Mesendoderm (in vitro differentiated cells): ENCODE measurements at regions not wholly inside any gene's neighbourhood (a gene's known extent, or its start where the extent isn't known, plus 50 kb on each side); places are given as distances from the start of the nearest gene placed in this dataset.

Experiments used
- DNase-seq: peaks from one replicate; pipeline ENCODE4 v3.0.0; 2013
- H2AK5ac ChIP-seq: 2 replicates; pipeline ENCODE4 v1.6.1; 2013; ENCODE audit warnings: low read length, inconsistent platforms
- H2BK120ac ChIP-seq: 2 replicates; pipeline ENCODE4 v1.6.1; 2013; ENCODE audit warnings: low read depth, mild to moderate bottlenecking, low read length, moderate library complexity, mixed read lengths
- H2BK15ac ChIP-seq: replicated peaks from 2 replicates; pipeline ENCODE4 v1.6.1; 2013; ENCODE audit warnings: low read depth, mild to moderate bottlenecking, moderate library complexity
- H2BK5ac ChIP-seq: 2 replicates; pipeline ENCODE4 v1.6.1; 2013; ENCODE audit warnings: low read length, inconsistent platforms
- H3K18ac ChIP-seq: 2 replicates; pipeline ENCODE4 v1.6.1; 2013; ENCODE audit warnings: mild to moderate bottlenecking, low read length, mixed read lengths
- H3K23ac ChIP-seq: one replicate; pipeline ENCODE4 v1.6.1; 2013; ENCODE audit warnings: low read length
- H3K27ac ChIP-seq: 2 replicates; pipeline ENCODE4 v1.5.1; 2013; ENCODE audit warnings: low read depth, mild to moderate bottlenecking, inconsistent platforms, low read length, moderate library complexity
- H3K27me3 ChIP-seq: 2 replicates; pipeline ENCODE4 v1.6.1; 2013; ENCODE audit warnings: low read length, control low read depth, mild to moderate bottlenecking, inconsistent platforms; ENCODE audit not compliant: insufficient read depth, poor library complexity
- H3K36me3 ChIP-seq: 2 replicates; pipeline ENCODE4 v1.6.1; 2013; ENCODE audit warnings: low read length, inconsistent platforms; ENCODE audit not compliant: control insufficient read depth, insufficient read depth
- H3K4ac ChIP-seq: one replicate; pipeline ENCODE4 v1.6.1; 2013; ENCODE audit warnings: low read depth, mild to moderate bottlenecking, low read length, moderate library complexity
- H3K4me1 ChIP-seq: 2 replicates; pipeline ENCODE4 v1.6.1; 2013; ENCODE audit warnings: low read depth, low read length, inconsistent platforms; ENCODE audit not compliant: control insufficient read depth
- H3K4me2 ChIP-seq: 2 replicates; pipeline ENCODE4 v1.6.1; 2013; ENCODE audit warnings: low read length
- H3K4me3 ChIP-seq: 2 replicates; pipeline ENCODE4 v1.5.1; 2013; ENCODE audit warnings: mild to moderate bottlenecking, low read length
- H3K56ac ChIP-seq: one replicate; pipeline ENCODE4 v1.6.1; 2013; ENCODE audit warnings: low read length
- H3K79me1 ChIP-seq: 2 replicates; pipeline ENCODE4 v1.6.1; 2013; ENCODE audit warnings: low read length, inconsistent platforms
- H3K79me2 ChIP-seq: 2 replicates; pipeline ENCODE4 v1.6.1; 2013; ENCODE audit warnings: mild to moderate bottlenecking, low read length; ENCODE audit not compliant: control insufficient read depth, insufficient read depth
- H3K9ac ChIP-seq: 2 replicates; pipeline ENCODE4 v1.6.1; 2013; ENCODE audit warnings: low read length, inconsistent platforms
- H4K5ac ChIP-seq: one replicate; pipeline ENCODE4 v1.6.1; 2013; ENCODE audit warnings: low read length
- H4K8ac ChIP-seq: one replicate; pipeline ENCODE4 v1.6.1; 2013; ENCODE audit warnings: low read depth, mild to moderate bottlenecking, control low read depth, low read length, moderate library complexity
- WGBS: extraction: QIAGEN DNeasy Blood & Tissue Kit; methylation state at CpG from one replicate; pipeline ENCODE4 v1.1.7; 2013; ENCODE audit warnings: low lambda C conversion rate, missing lambda C conversion rate; ENCODE audit not compliant: insufficient coverage; ENCODE audit errors: extremely low coverage; 5-methylcytosine and 5-hydroxymethylcytosine counted together

- no peaks in the 10 kb centered on the region for H3K27me3 ChIP-seq
- H3K9ac ChIP-seq, result no peak overlapping the region
- no CpG with 5 or more reads among the region's 2 CpGs for WGBS
- H3K79me2 ChIP-seq, result no peaks in the 10 kb centered on the region
- H3K79me1 ChIP-seq, result no peaks in the 10 kb centered on the region
- no peak overlapping the region for H3K27ac ChIP-seq
- H2BK120ac ChIP-seq, result no peak overlapping the region
- no peak overlapping the region for H3K23ac ChIP-seq
- no peak overlapping the region for H2BK5ac ChIP-seq
- H3K4me3 ChIP-seq, result no peak overlapping the region
- no peak overlapping the region for H3K4ac ChIP-seq
- H2BK15ac ChIP-seq, result no peak overlapping the region
- H3K56ac ChIP-seq, result no peak overlapping the region
- peaks cover 6% of the 10 kb centered on the region for H3K4me1 ChIP-seq
- no peak for DNase-seq
- no peaks in the 10 kb centered on the region for H3K36me3 ChIP-seq
- H2AK5ac ChIP-seq, result no peak overlapping the region
- no peak overlapping the region for H4K8ac ChIP-seq
- no peak overlapping the region for H3K4me2 ChIP-seq
- no peak overlapping the region for H4K5ac ChIP-seq
- no peak overlapping the region for H3K18ac ChIP-seq
Observed at GRCh38 chr10:21298701-21299100, 226.8 kb downstream of the SKIDA1 start.

- Histone ChIP-seq H4K8ac (no peak overlapping the region), H3K36me3 (no peaks in the 10 kb centered on the region), H4K5ac (no peak overlapping the region), H3K23ac (no peak overlapping the region), H3K56ac (peak overlapping the region; percentile 71), H3K4me1 (peaks cover 6% of the 10 kb centered on the region), H3K9ac (no peak overlapping the region), H2BK15ac (no peak overlapping the region), H3K27me3 (no peaks in the 10 kb centered on the region), H3K79me2 (no peaks in the 10 kb centered on the region), H3K27ac (no peak overlapping the region), H2BK120ac (no peak overlapping the region), H3K4me3 (no peak overlapping the region), H3K18ac (no peak overlapping the region), H3K79me1 (no peaks in the 10 kb centered on the region), H3K4ac (no peak overlapping the region), H2AK5ac (no peak overlapping the region), H2BK5ac (peak overlapping the region; percentile 13), H3K4me2 (no peak overlapping the region)
- no CpG with 5 or more reads among the region's 6 CpGs for WGBS
- DNase-seq, result no peak
Observed at GRCh38 chr10:21297603-21298383, 227.7 kb downstream of the SKIDA1 start.

- Histone ChIP-seq H3K79me2 (no peaks in the 10 kb centered on the region), H3K23ac (no peak overlapping the region), H3K9ac (no peak overlapping the region), H4K8ac (no peak overlapping the region), H2AK5ac (peak overlapping the region; percentile 41), H3K79me1 (no peaks in the 10 kb centered on the region), H3K4ac (no peak overlapping the region), H3K4me3 (no peak overlapping the region), H3K27ac (no peak overlapping the region), H3K18ac (peak overlapping the region; percentile 88), H2BK15ac (peak overlapping the region; percentile 97), H3K4me2 (no peak overlapping the region), H3K56ac (peak overlapping the region; percentile 17), H3K27me3 (no peaks in the 10 kb centered on the region), H2BK5ac (no peak overlapping the region), H2BK120ac (peak overlapping the region; percentile 77), H3K36me3 (no peaks in the 10 kb centered on the region), H4K5ac (no peak overlapping the region), H3K4me1 (peaks cover 6% of the 10 kb centered on the region)
- DNase-seq, result no peak
- WGBS, result no CpG with 5 or more reads among the region's 13 CpGs
Observed at GRCh38 chr10:21296575-21297355, 228.7 kb downstream of the SKIDA1 start.

GRCh38 chr10:21293518-21294356 is 231.7 kb downstream of the SKIDA1 start:
- peak overlapping the region; percentile 1 for H4K5ac ChIP-seq
- peak overlapping the region; percentile 93 for H2BK15ac ChIP-seq
- H3K4me1 ChIP-seq, result peaks cover 6% of the 10 kb centered on the region

GRCh38 chr10:21292763-21293517 is 232.5 kb downstream of the SKIDA1 start:
- peaks cover 6% of the 10 kb centered on the region for H3K4me1 ChIP-seq

More at GRCh38 chr10:21293518-21294356, 231.7 kb downstream of the SKIDA1 start:
- peak overlapping the region; percentile 76 for H2BK5ac ChIP-seq
- peak overlapping the region; percentile 78 for H2BK120ac ChIP-seq
- peak overlapping the region; percentile 75 for H2AK5ac ChIP-seq
- peak overlapping the region; percentile 69 for H3K9ac ChIP-seq
- peak overlapping the region; percentile 89 for H3K4ac ChIP-seq
- no peak overlapping the region for H3K23ac ChIP-seq
- H3K36me3 ChIP-seq, result no peaks in the 10 kb centered on the region
- DNase-seq, result peak; percentile 84
- H3K18ac ChIP-seq, result peak overlapping the region; percentile 95
- H3K27ac ChIP-seq, result peak overlapping the region; percentile 80
- H3K4me2 ChIP-seq, result peak overlapping the region; percentile 5
- WGBS, result no CpG with 5 or more reads among the region's 9 CpGs
- peak overlapping the region; percentile 57 for H4K8ac ChIP-seq
- H3K79me2 ChIP-seq, result peaks cover 5% of the 10 kb centered on the region
- no peaks in the 10 kb centered on the region for H3K79me1 ChIP-seq
- H3K27me3 ChIP-seq, result no peaks in the 10 kb centered on the region
- H3K56ac ChIP-seq, result peak overlapping the region; percentile 83
- H3K4me3 ChIP-seq, result no peak overlapping the region

More at GRCh38 chr10:21292763-21293517, 232.5 kb downstream of the SKIDA1 start:
- peak overlapping the region; percentile 61 for H2BK5ac ChIP-seq
- no peak overlapping the region for H3K23ac ChIP-seq
- H3K27me3 ChIP-seq, result no peaks in the 10 kb centered on the region
- H3K9ac ChIP-seq, result peak overlapping the region; percentile 69
- H3K56ac ChIP-seq, result peak overlapping the region; percentile 83
- H3K4ac ChIP-seq, result peak overlapping the region; percentile 97
- peak overlapping the region; percentile 97 for H3K18ac ChIP-seq
- no peak overlapping the region for H2BK15ac ChIP-seq
- peak overlapping the region; percentile 69 for H4K8ac ChIP-seq
- no peak overlapping the region for H2AK5ac ChIP-seq
- peak overlapping the region; percentile 19 for H3K4me3 ChIP-seq
- H4K5ac ChIP-seq, result no peak overlapping the region
- no peaks in the 10 kb centered on the region for H3K79me1 ChIP-seq
- H3K79me2 ChIP-seq, result peaks cover 5% of the 10 kb centered on the region
- peak; percentile 98 for DNase-seq
- H3K4me2 ChIP-seq, result peak overlapping the region; percentile 23
- H3K27ac ChIP-seq, result peak overlapping the region; percentile 93
- no CpG with 5 or more reads among the region's 14 CpGs for WGBS
- peak overlapping the region; percentile 100 for H2BK120ac ChIP-seq
- no peaks in the 10 kb centered on the region for H3K36me3 ChIP-seq
